DOHH2 (cell line): ENCODE measurements at regions not wholly inside any gene's neighbourhood (a gene's known extent, or its start where the extent isn't known, plus 50 kb on each side); places are given as distances from the start of the nearest gene placed in this dataset.

Experiments used
- H3F3A ChIP-seq: fragments of 200-600 bp; sonication (generic), shearing (Covaris generic); 2 replicates; pipeline ENCODE4 v1.6.0; 2016; ENCODE audit warnings: antibody characterized with exemption, mild to moderate bottlenecking; ENCODE audit not compliant: control insufficient read depth, insufficient read depth
- H3K27ac ChIP-seq: fragments of 200-600 bp; sonication (generic); 2 replicates; pipeline ENCODE4 v1.5.1; 2014; ENCODE audit warnings: low read depth, mild to moderate bottlenecking, low read length, moderate library complexity
- H3K27me3 ChIP-seq: fragments of 200-600 bp; sonication (generic); 2 replicates; pipeline ENCODE4 v1.6.1; 2014; ENCODE audit warnings: mild to moderate bottlenecking, low read length, mixed read lengths; ENCODE audit not compliant: control insufficient read depth
- H3K36me3 ChIP-seq: fragments of 200-600 bp; sonication (generic); 2 replicates; pipeline ENCODE4 v1.6.1; 2014; ENCODE audit warnings: mild to moderate bottlenecking, low read length, moderate library complexity, mixed read lengths; ENCODE audit not compliant: control insufficient read depth
- H3K4me1 ChIP-seq: fragments of 200-600 bp; sonication (generic); 2 replicates; pipeline ENCODE4 v1.6.1; 2014; ENCODE audit warnings: mild to moderate bottlenecking, low read length, mixed read lengths; ENCODE audit not compliant: control insufficient read depth
- H3K4me2 ChIP-seq: fragments of 200-600 bp; sonication (generic); 2 replicates; pipeline ENCODE4 v1.6.0; 2014; ENCODE audit warnings: mild to moderate bottlenecking, low read length, moderate library complexity
- H3K4me3 ChIP-seq: fragments of 200-600 bp; sonication (generic); 2 replicates; pipeline ENCODE4 v1.5.1; 2014; ENCODE audit warnings: mild to moderate bottlenecking, low read length, mixed read lengths
- H3K79me2 ChIP-seq: fragments of 200-600 bp; sonication (generic); 2 replicates; pipeline ENCODE4 v1.6.1; 2014; ENCODE audit warnings: mild to moderate bottlenecking, low read length, mixed read lengths; ENCODE audit not compliant: control insufficient read depth
- H3K9me2 ChIP-seq: fragments of 200-600 bp; sonication (generic); replicated peaks from 2 replicates; pipeline ENCODE4 v1.6.1; 2014; ENCODE audit warnings: mild to moderate bottlenecking, low read length, mixed read lengths; ENCODE audit not compliant: control insufficient read depth
- H3K9me3 ChIP-seq: fragments of 200-600 bp; sonication (generic); 2 replicates; pipeline ENCODE4 v1.6.1; 2014; ENCODE audit warnings: antibody characterized with exemption, low read length, mixed read lengths; ENCODE audit not compliant: control insufficient read depth, insufficient read depth
- H4K20me1 ChIP-seq: fragments of 200-600 bp; sonication (generic); 2 replicates; pipeline ENCODE4 v1.6.0; 2014; ENCODE audit warnings: low read depth, mild to moderate bottlenecking, antibody characterized with exemption, low read length, moderate library complexity; ENCODE audit not compliant: control insufficient read depth, insufficient read depth
- EZH2phosphoT487 ChIP-seq: fragments of 200-600 bp; sonication (generic); IDR thresholded peaks from 2 replicates; pipeline ENCODE4 v1.6.1; 2017; ENCODE audit warnings: borderline replicate concordance, mild to moderate bottlenecking, antibody characterized with exemption, low read length, moderate library complexity, mixed read lengths
- TF ChIP-seq, protein P1 (sequence below): fragments of 200-600 bp; sonication (generic); IDR thresholded peaks from one replicate; pipeline ENCODE4 v1.5.1; 2014; ENCODE audit warnings: antibody characterized with exemption, mild to moderate bottlenecking, low read depth, low read length; ENCODE audit not compliant: poor library complexity, severe bottlenecking

DNA sequence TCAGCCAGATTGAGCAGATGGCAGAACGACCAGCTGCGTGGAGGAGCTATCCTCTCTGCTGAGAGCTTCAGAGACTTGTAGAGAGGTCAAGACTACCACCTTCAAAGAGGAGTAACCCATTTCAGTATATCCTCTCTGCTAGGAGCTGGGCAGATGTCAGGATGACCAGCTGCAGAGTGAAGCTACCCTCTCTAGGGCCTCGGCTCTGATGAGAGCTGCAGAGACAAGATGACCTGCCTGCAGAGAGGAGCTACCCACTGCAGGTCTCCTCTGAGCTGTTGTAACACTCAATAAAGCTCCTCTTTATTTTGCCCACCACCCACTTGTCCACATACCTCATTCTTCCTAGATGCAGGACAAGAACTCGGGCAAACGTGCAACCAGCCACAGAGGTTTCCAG, 1522.7 kb downstream of the OTOL1 start:
- H3K4me1 ChIP-seq = no peaks in the 10 kb centered on the region
- H3K9me3 ChIP-seq = no peaks in the 10 kb centered on the region
- no peaks in the 10 kb centered on the region for H4K20me1 ChIP-seq
- H3K27me3 ChIP-seq = no peaks in the 10 kb centered on the region
- H3K27ac ChIP-seq = no peak overlapping the region
- no peaks in the 10 kb centered on the region for H3K79me2 ChIP-seq
- no peaks in the 10 kb centered on the region for H3K36me3 ChIP-seq
- H3F3A ChIP-seq = no peaks in the 10 kb centered on the region
- H3K4me3 ChIP-seq = no peak overlapping the region
- no peak overlapping the region for H3K4me2 ChIP-seq
- no peaks in the 10 kb centered on the region for H3K9me2 ChIP-seq
- TF ChIP-seq, protein P1, sequence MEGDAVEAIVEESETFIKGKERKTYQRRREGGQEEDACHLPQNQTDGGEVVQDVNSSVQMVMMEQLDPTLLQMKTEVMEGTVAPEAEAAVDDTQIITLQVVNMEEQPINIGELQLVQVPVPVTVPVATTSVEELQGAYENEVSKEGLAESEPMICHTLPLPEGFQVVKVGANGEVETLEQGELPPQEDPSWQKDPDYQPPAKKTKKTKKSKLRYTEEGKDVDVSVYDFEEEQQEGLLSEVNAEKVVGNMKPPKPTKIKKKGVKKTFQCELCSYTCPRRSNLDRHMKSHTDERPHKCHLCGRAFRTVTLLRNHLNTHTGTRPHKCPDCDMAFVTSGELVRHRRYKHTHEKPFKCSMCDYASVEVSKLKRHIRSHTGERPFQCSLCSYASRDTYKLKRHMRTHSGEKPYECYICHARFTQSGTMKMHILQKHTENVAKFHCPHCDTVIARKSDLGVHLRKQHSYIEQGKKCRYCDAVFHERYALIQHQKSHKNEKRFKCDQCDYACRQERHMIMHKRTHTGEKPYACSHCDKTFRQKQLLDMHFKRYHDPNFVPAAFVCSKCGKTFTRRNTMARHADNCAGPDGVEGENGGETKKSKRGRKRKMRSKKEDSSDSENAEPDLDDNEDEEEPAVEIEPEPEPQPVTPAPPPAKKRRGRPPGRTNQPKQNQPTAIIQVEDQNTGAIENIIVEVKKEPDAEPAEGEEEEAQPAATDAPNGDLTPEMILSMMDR = no peak
- TF ChIP-seq EZH2phosphoT487 = no peak

DNA sequence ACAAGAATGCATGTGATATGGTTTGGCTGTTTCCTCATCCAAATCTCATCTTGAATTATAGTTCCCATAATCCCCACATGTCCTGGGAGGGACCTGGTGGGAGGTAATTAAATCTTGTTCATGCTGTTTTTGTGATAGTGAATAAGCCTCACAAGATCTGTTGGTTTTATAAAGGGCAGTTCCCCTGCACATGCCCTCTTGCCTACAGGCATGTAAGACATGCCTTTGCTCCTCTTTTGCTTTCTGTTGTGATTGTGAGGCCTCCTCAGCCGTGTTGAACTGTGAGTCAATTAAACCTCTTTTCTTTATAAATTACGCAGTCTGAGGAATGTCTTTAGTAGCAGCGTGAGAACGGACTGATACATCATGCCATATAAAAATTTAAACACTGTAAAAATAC, 1537.0 kb downstream of the OTOL1 start:
- no peaks in the 10 kb centered on the region for H3K9me3 ChIP-seq
- no peaks in the 10 kb centered on the region for H3K4me1 ChIP-seq
- no peak overlapping the region for H3K27ac ChIP-seq
- no peaks in the 10 kb centered on the region for H3K27me3 ChIP-seq
- no peaks in the 10 kb centered on the region for H4K20me1 ChIP-seq
- H3F3A ChIP-seq = no peaks in the 10 kb centered on the region
- H3K79me2 ChIP-seq = no peaks in the 10 kb centered on the region
- no peak for TF ChIP-seq EZH2phosphoT487
- TF ChIP-seq, protein P1 = no peak
- H3K4me3 ChIP-seq = no peak overlapping the region
- H3K36me3 ChIP-seq = no peaks in the 10 kb centered on the region
- H3K9me2 ChIP-seq = no peaks in the 10 kb centered on the region
- H3K4me2 ChIP-seq = no peak overlapping the region

DNA sequence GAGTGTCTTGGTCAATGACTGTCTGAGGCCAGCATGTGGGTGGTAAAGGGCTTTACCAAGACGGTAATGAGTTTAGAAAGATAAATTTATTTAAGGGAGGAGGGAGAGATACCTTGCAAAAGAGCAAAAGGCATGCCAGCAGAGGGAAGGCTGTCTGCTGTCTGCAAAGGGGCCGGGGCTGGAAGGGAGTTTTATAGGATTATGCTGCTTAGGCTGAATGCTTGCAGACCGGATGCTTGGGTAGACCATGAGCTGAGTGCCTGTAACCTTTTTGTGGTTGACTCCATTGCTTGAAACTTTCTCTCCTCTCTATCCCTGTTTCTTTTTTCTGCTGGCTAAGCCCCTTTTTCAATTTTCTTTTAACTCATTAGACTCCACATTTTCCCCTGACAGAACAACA, 1543.0 kb downstream of the OTOL1 start:
- H3F3A ChIP-seq = no peaks in the 10 kb centered on the region
- H3K79me2 ChIP-seq = no peaks in the 10 kb centered on the region
- no peak overlapping the region for H3K27ac ChIP-seq
- no peak overlapping the region for H3K4me2 ChIP-seq
- H3K9me2 ChIP-seq = no peaks in the 10 kb centered on the region
- H3K4me3 ChIP-seq = no peak overlapping the region
- no peaks in the 10 kb centered on the region for H3K27me3 ChIP-seq
- no peaks in the 10 kb centered on the region for H4K20me1 ChIP-seq
- no peaks in the 10 kb centered on the region for H3K36me3 ChIP-seq
- no peaks in the 10 kb centered on the region for H3K4me1 ChIP-seq
- H3K9me3 ChIP-seq = no peaks in the 10 kb centered on the region
- no peak for TF ChIP-seq EZH2phosphoT487
- TF ChIP-seq, protein P1 = no peak

DNA sequence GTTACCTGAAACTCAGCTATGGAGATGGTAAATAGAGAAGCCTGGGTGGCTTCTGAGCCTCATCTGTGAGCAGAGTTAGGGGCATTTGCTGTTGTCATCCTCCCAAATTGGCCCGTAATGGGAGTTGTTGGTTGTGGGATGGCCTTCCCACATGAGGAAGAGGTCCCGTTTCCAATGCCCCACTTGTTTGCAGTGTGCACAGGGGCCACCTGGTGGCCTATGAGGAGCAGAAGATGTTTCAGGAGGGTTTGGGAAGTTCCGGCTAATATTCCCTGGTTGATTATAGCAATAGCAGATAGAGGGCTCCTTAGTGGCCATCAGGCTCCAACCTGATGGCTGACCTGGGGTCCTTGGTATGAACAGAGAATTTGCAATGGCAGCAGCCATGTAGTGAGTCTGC, 1546.5 kb downstream of the OTOL1 start:
- Histone ChIP-seq H3F3A (no peaks in the 10 kb centered on the region), H3K9me2 (no peaks in the 10 kb centered on the region), H3K36me3 (no peaks in the 10 kb centered on the region), H3K4me2 (no peak overlapping the region), H3K9me3 (no peaks in the 10 kb centered on the region), H3K4me3 (no peak overlapping the region), H4K20me1 (no peaks in the 10 kb centered on the region), H3K4me1 (no peaks in the 10 kb centered on the region), H3K27me3 (no peaks in the 10 kb centered on the region), H3K79me2 (no peaks in the 10 kb centered on the region), H3K27ac (no peak overlapping the region)
- TF ChIP-seq, protein P1 = no peak
- TF ChIP-seq EZH2phosphoT487 = no peak
